ENCODE measurements at regions not wholly inside any gene's neighbourhood (a gene's known extent, or its start where the extent isn't known, plus 50 kb on each side); places are given as distances from the start of the nearest gene placed in this dataset.
"Not testable (repeated sequence)": the region's sequence is repeated elsewhere in the genome, so short reads cannot be mapped to it uniquely, and the experiment has no call there.

DNA sequence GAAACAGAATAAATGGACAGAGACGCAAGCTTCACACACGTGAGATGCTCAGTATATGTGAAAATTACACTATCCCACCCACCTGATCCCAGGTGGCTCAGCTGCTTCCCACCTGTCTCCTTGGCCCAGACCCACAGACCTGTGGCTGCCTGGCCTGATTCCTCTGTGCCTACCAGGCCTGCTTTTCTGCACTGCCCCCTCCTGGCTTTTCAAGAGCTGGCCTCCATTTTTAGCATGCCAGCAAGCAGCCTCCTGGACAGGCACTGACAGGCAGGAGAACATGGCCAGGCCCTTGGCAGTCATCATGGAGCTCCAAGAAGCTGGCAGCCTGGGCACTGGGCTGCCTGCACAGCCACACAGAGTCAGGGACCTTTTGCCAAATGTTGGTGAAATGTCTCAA lies 79.5 kb upstream of the HMGXB4 start:
- Histone ChIP-seq H3K27me3 (ENCODE audit: control insufficient read depth, insufficient read depth, low read length) (no peaks in the 10 kb centered on the region), H3K36me3 (ENCODE audit: control insufficient read depth in 2 of 3, insufficient read depth in 3 of 3, low read length in 3 of 3) (no peaks in the 10 kb centered on the region), H3K9me3 (ENCODE audit: control insufficient read depth in 2 of 3, insufficient read depth in 1 of 3, low read length in 3 of 3) (peaks cover 0 to 2% (median 0%) of the 10 kb centered on the region in 3 donors), H3K27ac (ENCODE audit: low read depth in 2 of 2, low read length in 2 of 2) (no peak overlapping the region), H3K9ac (ENCODE audit: low read length in 3 of 3) (no peak overlapping the region), H3K4me1 (ENCODE audit: control insufficient read depth in 2 of 3, insufficient read depth in 2 of 3, low read depth in 1 of 3, low read length in 3 of 3) (no peaks in the 10 kb centered on the region), H3K4me3 (ENCODE audit: low read length in 3 of 3) (no peak overlapping the region)
- TF ChIP-seq, protein P1, sequence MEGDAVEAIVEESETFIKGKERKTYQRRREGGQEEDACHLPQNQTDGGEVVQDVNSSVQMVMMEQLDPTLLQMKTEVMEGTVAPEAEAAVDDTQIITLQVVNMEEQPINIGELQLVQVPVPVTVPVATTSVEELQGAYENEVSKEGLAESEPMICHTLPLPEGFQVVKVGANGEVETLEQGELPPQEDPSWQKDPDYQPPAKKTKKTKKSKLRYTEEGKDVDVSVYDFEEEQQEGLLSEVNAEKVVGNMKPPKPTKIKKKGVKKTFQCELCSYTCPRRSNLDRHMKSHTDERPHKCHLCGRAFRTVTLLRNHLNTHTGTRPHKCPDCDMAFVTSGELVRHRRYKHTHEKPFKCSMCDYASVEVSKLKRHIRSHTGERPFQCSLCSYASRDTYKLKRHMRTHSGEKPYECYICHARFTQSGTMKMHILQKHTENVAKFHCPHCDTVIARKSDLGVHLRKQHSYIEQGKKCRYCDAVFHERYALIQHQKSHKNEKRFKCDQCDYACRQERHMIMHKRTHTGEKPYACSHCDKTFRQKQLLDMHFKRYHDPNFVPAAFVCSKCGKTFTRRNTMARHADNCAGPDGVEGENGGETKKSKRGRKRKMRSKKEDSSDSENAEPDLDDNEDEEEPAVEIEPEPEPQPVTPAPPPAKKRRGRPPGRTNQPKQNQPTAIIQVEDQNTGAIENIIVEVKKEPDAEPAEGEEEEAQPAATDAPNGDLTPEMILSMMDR (IDR thresholded peaks at IDR 0.05; ENCODE audit: borderline replicate concordance, extremely low read depth, insufficient read depth): no peak
- DNase-seq (no peak), FAIRE-seq (no peak)
- intact Hi-C loops (cut with DNase I): no loop called here

DNA sequence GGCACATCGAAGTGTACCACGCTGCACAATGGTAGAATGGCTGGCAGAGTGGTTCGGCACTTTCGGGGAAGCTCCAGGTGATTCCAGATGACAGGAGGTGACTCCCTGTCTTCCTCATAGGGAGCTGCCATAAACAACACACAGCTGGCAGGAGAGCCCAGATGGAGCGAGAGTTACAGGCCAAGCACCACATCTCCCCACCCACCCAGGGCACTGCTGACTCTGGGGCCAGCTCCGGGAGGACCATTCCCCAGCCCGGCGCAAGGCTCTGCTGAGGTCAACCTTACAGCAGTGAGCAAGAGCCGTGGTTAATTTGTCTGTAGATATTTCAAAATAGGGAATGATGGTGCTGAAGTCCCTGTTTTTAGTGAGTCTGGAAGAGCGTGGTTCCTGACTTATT lies 78.8 kb upstream of the HMGXB4 start:
- Histone ChIP-seq H3K27ac (ENCODE audit: low read depth in 2 of 2, low read length in 2 of 2) (no peak overlapping the region), H3K4me1 (ENCODE audit: control insufficient read depth in 2 of 3, insufficient read depth in 2 of 3, low read depth in 1 of 3, low read length in 3 of 3) (no peaks in the 10 kb centered on the region), H3K9me3 (ENCODE audit: control insufficient read depth in 2 of 3, insufficient read depth in 1 of 3, low read length in 3 of 3) (peaks cover 0 to 2% (median 0%) of the 10 kb centered on the region in 3 donors), H3K9ac (ENCODE audit: low read length in 3 of 3) (no peak overlapping the region), H3K4me3 (ENCODE audit: low read length in 3 of 3) (no peak overlapping the region), H3K36me3 (ENCODE audit: control insufficient read depth in 2 of 3, insufficient read depth in 3 of 3, low read length in 3 of 3) (no peaks in the 10 kb centered on the region), H3K27me3 (ENCODE audit: control insufficient read depth, insufficient read depth, low read length) (no peaks in the 10 kb centered on the region)
- intact Hi-C loops (cut with DNase I): no loop called here
- TF ChIP-seq, protein P1 (IDR thresholded peaks at IDR 0.05; ENCODE audit: borderline replicate concordance, extremely low read depth, insufficient read depth): no peak
- no peak for DNase-seq
- no peak for FAIRE-seq

DNA sequence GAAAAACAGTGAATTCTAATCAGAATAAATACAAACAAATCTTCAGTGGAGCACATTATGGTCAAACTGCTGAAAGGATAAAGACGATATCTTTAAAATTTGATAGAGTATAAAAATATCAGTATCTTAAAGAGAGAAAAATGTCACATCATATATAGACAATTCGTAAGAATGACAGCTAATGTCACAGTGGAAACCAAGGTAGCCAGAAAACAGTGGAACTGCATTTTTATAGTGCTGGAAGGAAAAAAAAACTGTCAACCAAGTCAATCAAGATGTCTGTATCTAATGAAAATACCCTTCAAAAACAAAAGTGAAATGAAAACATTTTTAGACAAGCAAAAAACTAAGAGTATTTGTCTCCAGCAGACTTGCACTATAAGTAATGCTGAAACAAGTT lies 73.4 kb upstream of the HMGXB4 start:
- TF ChIP-seq, protein P1 (IDR thresholded peaks at IDR 0.05; ENCODE audit: borderline replicate concordance, extremely low read depth, insufficient read depth): no peak
- H3K4me3 ChIP-seq (ENCODE audit: low read length in 3 of 3): no peak overlapping the region
- no peak overlapping the region for H3K27ac ChIP-seq (ENCODE audit: low read depth in 2 of 2, low read length in 2 of 2)
- H3K4me1 ChIP-seq (ENCODE audit: control insufficient read depth in 2 of 3, insufficient read depth in 2 of 3, low read depth in 1 of 3, low read length in 3 of 3): no peaks in the 10 kb centered on the region
- H3K9ac ChIP-seq (ENCODE audit: low read length in 3 of 3): no peak overlapping the region
- DNase-seq: no peak
- intact Hi-C loops (cut with DNase I): no loop called here
- no peaks in the 10 kb centered on the region for H3K27me3 ChIP-seq (ENCODE audit: control insufficient read depth, insufficient read depth, low read length)
- H3K9me3 ChIP-seq (ENCODE audit: control insufficient read depth in 2 of 3, insufficient read depth in 1 of 3, low read length in 3 of 3): peaks cover 0 to 3% (median 0%) of the 10 kb centered on the region in 3 donors
- FAIRE-seq: no peak
- H3K36me3 ChIP-seq (ENCODE audit: control insufficient read depth in 2 of 3, insufficient read depth in 3 of 3, low read length in 3 of 3): no peaks in the 10 kb centered on the region

DNA sequence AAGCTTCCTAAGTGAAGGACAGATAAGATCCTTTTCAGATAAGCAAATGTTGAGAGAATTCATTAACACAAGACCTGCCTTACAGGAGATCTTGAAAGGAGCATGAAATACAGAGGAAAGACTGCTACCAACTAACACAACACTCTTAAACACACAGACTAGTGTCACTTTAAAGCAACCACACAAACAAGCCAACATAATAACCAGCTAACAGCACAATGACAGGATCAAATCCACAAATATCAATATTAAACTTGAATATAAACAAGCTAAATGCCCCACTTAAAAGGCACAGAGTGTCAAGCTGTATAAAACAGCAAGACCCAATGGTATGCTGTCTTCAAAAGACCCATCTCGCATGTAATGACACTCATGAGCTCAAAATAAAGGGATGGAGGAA lies 70.8 kb upstream of the HMGXB4 start:
- no peak for DNase-seq
- no peak for FAIRE-seq
- Histone ChIP-seq H3K4me3 (ENCODE audit: low read length in 3 of 3) (no peak overlapping the region), H3K27me3 (ENCODE audit: control insufficient read depth, insufficient read depth, low read length) (no peaks in the 10 kb centered on the region), H3K9me3 (ENCODE audit: control insufficient read depth in 2 of 3, insufficient read depth in 1 of 3, low read length in 3 of 3) (peaks cover 0 to 11% (median 3%) of the 10 kb centered on the region in 3 donors), H3K27ac (ENCODE audit: low read depth in 2 of 2, low read length in 2 of 2) (no peak overlapping the region), H3K4me1 (ENCODE audit: control insufficient read depth in 2 of 3, insufficient read depth in 2 of 3, low read depth in 1 of 3, low read length in 3 of 3) (no peaks in the 10 kb centered on the region), H3K9ac (ENCODE audit: low read length in 3 of 3) (no peak overlapping the region), H3K36me3 (ENCODE audit: control insufficient read depth in 2 of 3, insufficient read depth in 3 of 3, low read length in 3 of 3) (no peaks in the 10 kb centered on the region)
- intact Hi-C loops (cut with DNase I): no loop called here
- TF ChIP-seq, protein P1 (IDR thresholded peaks at IDR 0.05; ENCODE audit: borderline replicate concordance, extremely low read depth, insufficient read depth): no peak

DNA sequence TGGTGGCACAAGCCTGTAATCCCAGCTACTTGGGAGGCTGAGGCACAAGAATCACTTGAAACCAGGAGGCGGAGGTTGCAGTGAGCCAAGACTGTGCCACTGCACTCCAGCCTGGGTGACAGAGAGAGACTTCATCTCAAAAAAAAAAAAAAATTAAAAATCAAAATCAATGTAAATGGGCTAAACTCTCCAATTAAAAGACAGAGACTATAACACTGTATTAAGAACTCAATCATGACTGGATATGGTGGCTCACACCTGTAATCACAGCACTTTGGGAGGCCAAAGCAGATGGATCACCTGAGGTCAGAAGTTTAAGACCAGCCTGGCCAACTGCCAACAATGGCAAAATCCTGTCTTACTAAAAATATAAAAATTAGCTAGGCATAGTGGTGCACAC lies 68.4 kb upstream of the HMGXB4 start:
- intact Hi-C loops (cut with DNase I); H3K9ac ChIP-seq (ENCODE audit: low read length in 3 of 3); H3K36me3 ChIP-seq (ENCODE audit: control insufficient read depth in 2 of 3, insufficient read depth in 3 of 3, low read length in 3 of 3); H3K4me3 ChIP-seq (ENCODE audit: low read length in 3 of 3); FAIRE-seq; DNase-seq; H3K27me3 ChIP-seq (ENCODE audit: control insufficient read depth, insufficient read depth, low read length); H3K27ac ChIP-seq (ENCODE audit: low read depth in 2 of 2, low read length in 2 of 2); H3K4me1 ChIP-seq (ENCODE audit: control insufficient read depth in 2 of 3, insufficient read depth in 2 of 3, low read depth in 1 of 3, low read length in 3 of 3): not testable (repeated sequence)
- peaks cover 0 to 11% (median 3%) of the 10 kb centered on the region in 3 donors for H3K9me3 ChIP-seq (ENCODE audit: control insufficient read depth in 2 of 3, insufficient read depth in 1 of 3, low read length in 3 of 3)

Measured in kidney (tissue), 13 donors.